ENCODE measurements at regions not wholly inside any gene's neighbourhood (a gene's known extent, or its start where the extent isn't known, plus 50 kb on each side); places are given as distances from the start of the nearest gene placed in this dataset.

DNA sequence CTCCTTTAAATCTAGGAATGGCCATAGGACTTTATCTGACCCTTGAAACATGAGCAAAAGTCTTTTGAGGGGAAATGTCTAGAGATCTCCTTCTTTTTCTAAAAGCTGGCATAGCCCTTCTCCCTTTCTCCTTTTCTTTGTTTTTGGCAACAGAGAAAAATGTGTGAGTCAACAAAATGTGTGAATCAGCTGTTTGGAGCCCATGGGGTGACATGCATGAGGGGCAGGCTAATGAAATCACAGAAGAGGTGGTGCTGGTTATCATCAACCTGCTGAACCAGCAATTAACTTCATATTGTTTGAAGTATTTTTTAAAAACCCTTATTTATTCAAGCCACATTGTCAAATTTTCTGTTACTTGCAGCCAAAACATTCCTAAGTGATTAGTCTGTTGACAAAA, 132.3 kb downstream of the CCDC59 start:
- dilution Hi-C loops (cut with MboI; ENCODE audit: extremely low pct_ligation_motif_present, low sequenced_read_pairs) = no loop called here
- Histone ChIP-seq H3K36me3 (ENCODE audit: control insufficient read depth in 2 of 2, extremely low read depth in 1 of 2, insufficient read depth in 2 of 2, low read length in 2 of 2) (no peaks in the 10 kb centered on the region), H3K9me1 (ENCODE audit: control insufficient read depth, extremely low read depth, insufficient read depth, low read length) (no peaks in the 10 kb centered on the region), H3K27me3 (ENCODE audit: control insufficient read depth, extremely low read depth, insufficient read depth, low read length) (no peaks in the 10 kb centered on the region), H3K4me3 (ENCODE audit: control insufficient read depth in 2 of 3, extremely low read depth in 1 of 3, insufficient read depth in 2 of 3, low read depth in 1 of 3, low read length in 3 of 3) (no peak overlapping the region), H2AFZ (ENCODE audit: control insufficient read depth, low read length) (no peak overlapping the region), H3K9me3 (ENCODE audit: control insufficient read depth, low read depth, low read length) (no peaks in the 10 kb centered on the region), H3K4me1 (ENCODE audit: control insufficient read depth, extremely low read depth, insufficient read depth, low read length) (no peaks in the 10 kb centered on the region), H4K20me1 (ENCODE audit: control insufficient read depth, extremely low read depth, insufficient read depth, low read length) (no peaks in the 10 kb centered on the region), H3K9ac (ENCODE audit: control insufficient read depth, extremely low read depth, insufficient read depth, low read length) (no peak overlapping the region), H3K79me2 (ENCODE audit: control insufficient read depth, insufficient read depth, low read length) (no peaks in the 10 kb centered on the region), H3K4me2 (ENCODE audit: control insufficient read depth, extremely low read depth, insufficient read depth, low read depth, low read length) (no peak overlapping the region), H3K27ac (ENCODE audit: control insufficient read depth, insufficient read depth, low read length) (no peak overlapping the region)
- no peak for FAIRE-seq
- no peak for TF ChIP-seq EZH2 (IDR thresholded peaks at IDR 0.05; ENCODE audit: low read length)
- TF ChIP-seq, protein P1, sequence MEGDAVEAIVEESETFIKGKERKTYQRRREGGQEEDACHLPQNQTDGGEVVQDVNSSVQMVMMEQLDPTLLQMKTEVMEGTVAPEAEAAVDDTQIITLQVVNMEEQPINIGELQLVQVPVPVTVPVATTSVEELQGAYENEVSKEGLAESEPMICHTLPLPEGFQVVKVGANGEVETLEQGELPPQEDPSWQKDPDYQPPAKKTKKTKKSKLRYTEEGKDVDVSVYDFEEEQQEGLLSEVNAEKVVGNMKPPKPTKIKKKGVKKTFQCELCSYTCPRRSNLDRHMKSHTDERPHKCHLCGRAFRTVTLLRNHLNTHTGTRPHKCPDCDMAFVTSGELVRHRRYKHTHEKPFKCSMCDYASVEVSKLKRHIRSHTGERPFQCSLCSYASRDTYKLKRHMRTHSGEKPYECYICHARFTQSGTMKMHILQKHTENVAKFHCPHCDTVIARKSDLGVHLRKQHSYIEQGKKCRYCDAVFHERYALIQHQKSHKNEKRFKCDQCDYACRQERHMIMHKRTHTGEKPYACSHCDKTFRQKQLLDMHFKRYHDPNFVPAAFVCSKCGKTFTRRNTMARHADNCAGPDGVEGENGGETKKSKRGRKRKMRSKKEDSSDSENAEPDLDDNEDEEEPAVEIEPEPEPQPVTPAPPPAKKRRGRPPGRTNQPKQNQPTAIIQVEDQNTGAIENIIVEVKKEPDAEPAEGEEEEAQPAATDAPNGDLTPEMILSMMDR (optimal IDR thresholded peaks at IDR 0.05 in 1 of 3, IDR thresholded peaks at IDR 0.05 in 1 of 3, conservative IDR thresholded peaks at IDR 0.05 in 1 of 3; ENCODE audit: extremely low read depth in 1 of 3, insufficient read depth in 2 of 3, low read length in 3 of 3) = no peak
- DNase-seq (ENCODE audit: low read depth, low spot score) = no peak

DNA sequence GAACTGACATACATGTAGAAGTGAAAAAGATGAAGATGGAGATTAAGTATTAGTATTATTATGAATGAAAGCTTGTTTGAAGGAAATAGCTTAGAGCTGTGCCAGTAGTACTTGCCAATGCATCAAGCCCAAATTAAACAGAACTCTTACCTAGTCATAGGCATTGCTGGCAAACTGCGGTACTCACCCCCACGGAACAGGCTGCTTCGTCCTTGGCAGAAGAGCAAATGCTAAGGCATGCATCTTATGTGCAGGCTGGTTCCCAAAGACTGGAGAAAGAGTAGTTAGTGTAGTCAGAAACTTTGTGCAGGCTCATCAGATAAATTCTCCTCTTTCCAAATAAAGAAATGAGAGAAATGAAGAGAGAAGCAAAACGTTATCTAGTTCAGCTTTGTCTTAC, 134.8 kb downstream of the CCDC59 start:
- Histone ChIP-seq H3K4me3 (ENCODE audit: control insufficient read depth in 2 of 3, extremely low read depth in 1 of 3, insufficient read depth in 2 of 3, low read depth in 1 of 3, low read length in 3 of 3) (no peak overlapping the region), H4K20me1 (ENCODE audit: control insufficient read depth, extremely low read depth, insufficient read depth, low read length) (no peaks in the 10 kb centered on the region), H3K9ac (ENCODE audit: control insufficient read depth, extremely low read depth, insufficient read depth, low read length) (no peak overlapping the region), H2AFZ (ENCODE audit: control insufficient read depth, low read length) (no peak overlapping the region), H3K4me2 (ENCODE audit: control insufficient read depth, extremely low read depth, insufficient read depth, low read depth, low read length) (no peak overlapping the region), H3K4me1 (ENCODE audit: control insufficient read depth, extremely low read depth, insufficient read depth, low read length) (no peaks in the 10 kb centered on the region), H3K27ac (ENCODE audit: control insufficient read depth, insufficient read depth, low read length) (no peak overlapping the region), H3K27me3 (ENCODE audit: control insufficient read depth, extremely low read depth, insufficient read depth, low read length) (no peaks in the 10 kb centered on the region), H3K79me2 (ENCODE audit: control insufficient read depth, insufficient read depth, low read length) (no peaks in the 10 kb centered on the region), H3K36me3 (ENCODE audit: control insufficient read depth in 2 of 2, extremely low read depth in 1 of 2, insufficient read depth in 2 of 2, low read length in 2 of 2) (no peaks in the 10 kb centered on the region), H3K9me3 (ENCODE audit: control insufficient read depth, low read depth, low read length) (no peaks in the 10 kb centered on the region), H3K9me1 (ENCODE audit: control insufficient read depth, extremely low read depth, insufficient read depth, low read length) (no peaks in the 10 kb centered on the region)
- FAIRE-seq (no peak), DNase-seq (ENCODE audit: low read depth, low spot score) (no peak)
- dilution Hi-C loops (cut with MboI; ENCODE audit: extremely low pct_ligation_motif_present, low sequenced_read_pairs) = no loop called here
- no peak for TF ChIP-seq EZH2 (IDR thresholded peaks at IDR 0.05; ENCODE audit: low read length)
- TF ChIP-seq, protein P1 (optimal IDR thresholded peaks at IDR 0.05 in 1 of 3, IDR thresholded peaks at IDR 0.05 in 1 of 3, conservative IDR thresholded peaks at IDR 0.05 in 1 of 3; ENCODE audit: extremely low read depth in 1 of 3, insufficient read depth in 2 of 3, low read length in 3 of 3) = no peak
